HCEC 1CT (cell line): ENCODE measurements at regions not wholly inside any gene's neighbourhood (a gene's known extent, or its start where the extent isn't known, plus 50 kb on each side); places are given as distances from the start of the nearest gene placed in this dataset.

Experiments
- DNase-seq: peaks from one replicate; pipeline ENCODE4 v3.0.0-alpha.2; 2017

DNA sequence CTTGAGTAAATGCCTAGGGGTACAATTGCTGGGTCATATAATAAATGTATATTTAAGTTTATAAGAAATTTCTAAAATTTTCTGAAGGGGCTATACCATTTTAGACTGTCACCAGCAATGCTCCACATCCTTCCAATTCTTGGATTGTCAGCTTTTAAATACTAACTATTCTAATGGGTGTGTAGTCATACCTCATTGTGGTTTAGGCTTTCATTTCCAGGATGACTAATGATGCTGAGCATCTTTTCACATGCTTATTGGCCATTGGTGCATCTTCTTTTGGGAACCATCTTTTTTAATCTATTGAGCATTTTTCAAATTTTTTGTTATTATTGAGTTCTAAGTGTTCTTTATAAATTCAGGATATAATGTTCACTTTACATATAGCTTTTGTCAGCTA lies 52.5 kb upstream of the CORO2B start:
- peak; percentile 68 for DNase-seq

DNA sequence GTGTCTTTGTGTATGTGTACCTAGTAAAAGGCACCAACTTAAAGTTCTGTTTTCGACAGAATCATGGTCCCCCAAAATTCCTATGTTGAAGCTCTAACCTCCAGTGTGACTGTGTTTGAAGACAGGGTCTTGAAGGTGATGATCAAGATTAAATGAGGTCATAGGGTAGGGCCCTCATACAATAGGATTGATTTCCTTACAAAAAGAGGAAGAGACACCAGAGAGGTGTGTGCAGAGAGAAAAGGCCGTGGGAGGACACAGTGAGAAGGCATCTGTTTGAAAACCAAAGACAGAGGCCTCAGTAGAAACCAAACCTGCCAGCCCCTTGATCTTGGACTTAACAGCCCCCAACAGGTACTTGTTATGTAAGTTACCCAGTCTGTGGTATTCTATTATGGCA lies 52.0 kb upstream of the CORO2B start:
- no peak for DNase-seq

DNA sequence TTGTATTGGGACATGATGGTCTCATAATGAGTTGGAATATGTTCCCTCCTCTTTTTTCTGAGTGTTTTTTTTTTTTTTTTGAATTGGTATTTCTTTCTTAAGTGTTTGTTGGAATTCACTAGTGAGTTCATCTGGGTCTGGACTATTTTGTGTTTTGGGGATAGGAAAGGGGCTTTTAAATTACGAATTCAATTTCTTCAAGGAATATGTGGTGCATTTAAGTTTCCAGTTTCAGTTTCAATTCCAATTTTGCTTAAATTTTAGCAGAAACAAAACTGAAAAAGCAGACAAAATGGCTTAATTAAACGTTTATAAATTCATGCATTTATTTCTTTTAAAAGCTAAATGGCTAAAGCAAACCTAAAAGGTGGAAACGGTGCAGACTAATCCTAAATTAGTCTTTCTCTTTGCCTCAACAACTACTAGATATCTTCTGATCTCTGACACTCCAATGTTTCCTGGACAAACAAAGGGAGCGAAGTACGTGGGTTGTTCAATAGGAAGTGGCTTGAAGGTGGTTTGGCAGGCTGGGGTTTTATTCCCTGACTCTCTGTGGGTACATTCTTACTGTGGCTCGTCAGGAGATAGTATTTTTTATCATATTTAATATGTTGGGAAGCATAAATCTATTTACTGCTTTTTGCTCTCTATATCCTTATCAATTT lies 50.0 kb upstream of the CORO2B start:
- DNase-seq, result no peak
